ENCODE measurements at regions not wholly inside any gene's neighbourhood (a gene's known extent, or its start where the extent isn't known, plus 50 kb on each side); places are given as distances from the start of the nearest gene placed in this dataset.
"Not testable (repeated sequence)": the region's sequence is repeated elsewhere in the genome, so short reads cannot be mapped to it uniquely, and the experiment has no call there.

- H3K27ac ChIP-seq = no peak overlapping the region
- TF ChIP-seq, protein P1, sequence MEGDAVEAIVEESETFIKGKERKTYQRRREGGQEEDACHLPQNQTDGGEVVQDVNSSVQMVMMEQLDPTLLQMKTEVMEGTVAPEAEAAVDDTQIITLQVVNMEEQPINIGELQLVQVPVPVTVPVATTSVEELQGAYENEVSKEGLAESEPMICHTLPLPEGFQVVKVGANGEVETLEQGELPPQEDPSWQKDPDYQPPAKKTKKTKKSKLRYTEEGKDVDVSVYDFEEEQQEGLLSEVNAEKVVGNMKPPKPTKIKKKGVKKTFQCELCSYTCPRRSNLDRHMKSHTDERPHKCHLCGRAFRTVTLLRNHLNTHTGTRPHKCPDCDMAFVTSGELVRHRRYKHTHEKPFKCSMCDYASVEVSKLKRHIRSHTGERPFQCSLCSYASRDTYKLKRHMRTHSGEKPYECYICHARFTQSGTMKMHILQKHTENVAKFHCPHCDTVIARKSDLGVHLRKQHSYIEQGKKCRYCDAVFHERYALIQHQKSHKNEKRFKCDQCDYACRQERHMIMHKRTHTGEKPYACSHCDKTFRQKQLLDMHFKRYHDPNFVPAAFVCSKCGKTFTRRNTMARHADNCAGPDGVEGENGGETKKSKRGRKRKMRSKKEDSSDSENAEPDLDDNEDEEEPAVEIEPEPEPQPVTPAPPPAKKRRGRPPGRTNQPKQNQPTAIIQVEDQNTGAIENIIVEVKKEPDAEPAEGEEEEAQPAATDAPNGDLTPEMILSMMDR (IDR thresholded peaks at IDR 0.05) = no peak
- no peak for DNase-seq (ENCODE audit: low spot score)
- no peak overlapping the region for H3K4me3 ChIP-seq
Measured at GRCh38 chr2:35963824-35964223, 391.8 kb upstream of the CRIM1 start.

- no peak for DNase-seq (ENCODE audit: low spot score)
Measured at GRCh38 chr2:35963357-35963756, 392.2 kb upstream of the CRIM1 start.

DNA sequence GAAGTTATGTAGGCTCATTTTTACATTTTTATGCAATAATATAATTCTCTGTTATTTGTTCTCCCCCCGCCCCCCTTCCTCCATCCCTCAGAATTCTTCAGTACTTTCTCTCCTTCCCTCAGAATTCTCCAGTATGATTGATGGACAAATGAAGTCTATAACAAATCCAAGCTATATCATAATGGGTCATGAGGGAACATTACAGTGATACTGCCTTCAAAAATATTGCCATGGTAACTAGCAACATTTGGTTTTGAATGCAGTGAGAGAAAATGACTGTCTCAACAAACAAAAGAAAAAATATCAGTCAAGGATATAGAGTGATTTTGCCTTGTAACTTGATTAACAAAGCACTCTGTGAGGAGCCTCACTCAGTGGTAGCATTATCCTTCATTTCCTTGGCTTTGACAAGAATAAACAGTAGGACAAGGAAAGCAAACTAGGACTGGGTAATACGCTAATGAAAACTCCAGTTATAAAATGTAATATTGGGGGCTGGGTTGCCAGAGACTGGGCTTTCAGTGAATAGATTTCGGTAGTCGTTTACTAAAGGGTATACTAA is 392.9 kb upstream of the CRIM1 start:
- TF ChIP-seq, protein P1 (IDR thresholded peaks at IDR 0.05) = no peak
- Histone ChIP-seq H3K4me3 (no peak overlapping the region), H3K27ac (no peak overlapping the region)
- DNase-seq (ENCODE audit: low spot score) = no peak

More at GRCh38 chr2:35963357-35963756, 392.2 kb upstream of the CRIM1 start:
- Histone ChIP-seq H3K27ac (no peak overlapping the region), H3K4me3 (no peak overlapping the region)
- TF ChIP-seq, protein P1 (IDR thresholded peaks at IDR 0.05) = no peak

- H3K27ac ChIP-seq = no peak overlapping the region
- DNase-seq (ENCODE audit: low spot score) = no peak
- TF ChIP-seq, protein P1 (IDR thresholded peaks at IDR 0.05) = no peak
- H3K4me3 ChIP-seq = no peak overlapping the region
Measured at GRCh38 chr2:35960596-35960995, 395.0 kb upstream of the CRIM1 start.

- not testable (repeated sequence) for DNase-seq (ENCODE audit: low spot score); H3K27ac ChIP-seq; H3K4me3 ChIP-seq
Measured at GRCh38 chr2:35957053-35957452, 398.5 kb upstream of the CRIM1 start.

- TF ChIP-seq, protein P1 (IDR thresholded peaks at IDR 0.05) = no peak
- H3K4me3 ChIP-seq = no peak overlapping the region
- H3K27ac ChIP-seq = no peak overlapping the region
- no peak for DNase-seq (ENCODE audit: low spot score)
Measured at GRCh38 chr2:35946478-35946877, 409.1 kb upstream of the CRIM1 start.

GRCh38 chr2:35938838-35939237 is 416.7 kb upstream of the CRIM1 start:
- H3K27ac ChIP-seq = no peak overlapping the region
- TF ChIP-seq, protein P1 (IDR thresholded peaks at IDR 0.05) = no peak
- DNase-seq (ENCODE audit: low spot score) = no peak
- H3K4me3 ChIP-seq = no peak overlapping the region
